ENCODE measurements at regions not wholly inside any gene's neighbourhood (a gene's known extent, or its start where the extent isn't known, plus 50 kb on each side); places are given as distances from the start of the nearest gene placed in this dataset.

- no peak for TF ChIP-seq CTCF (IDR thresholded peaks at IDR 0.05; ENCODE audit: low read depth, low read length)
- no peak for DNase-seq (ENCODE audit: extremely low read depth, low read depth)
These were observed 267.1 kb upstream of the BTBD3 start for GRCh38 chr20:11650566-11650965.

GRCh38 chr20:11651138-11651537 is 266.6 kb upstream of the BTBD3 start:
- no peak for TF ChIP-seq CTCF (IDR thresholded peaks at IDR 0.05; ENCODE audit: low read depth, low read length)
- DNase-seq (ENCODE audit: extremely low read depth, low read depth): no peak

DNA sequence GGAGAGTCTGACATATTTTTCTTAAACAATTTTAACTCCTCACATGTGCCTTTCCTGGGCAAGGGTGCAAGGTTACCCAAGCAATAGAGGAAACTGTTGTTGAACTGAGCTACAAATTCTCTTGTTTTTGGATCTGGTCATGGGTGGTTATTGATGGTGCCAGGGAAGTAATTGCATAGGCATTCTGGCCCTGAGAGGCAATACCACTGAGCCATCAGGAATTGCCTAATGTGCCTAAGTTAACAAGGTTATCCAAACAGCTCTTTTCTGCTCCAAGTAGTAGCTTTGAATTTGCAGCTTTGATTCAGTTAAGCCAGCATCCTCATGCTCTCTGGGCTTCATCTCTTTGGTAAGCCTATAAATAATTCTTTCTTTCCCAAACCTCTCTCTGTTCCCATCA is 266.0 kb upstream of the BTBD3 start:
- TF ChIP-seq CTCF (IDR thresholded peaks at IDR 0.05; ENCODE audit: low read depth, low read length): no peak
- DNase-seq (ENCODE audit: extremely low read depth, low read depth): no peak

DNA sequence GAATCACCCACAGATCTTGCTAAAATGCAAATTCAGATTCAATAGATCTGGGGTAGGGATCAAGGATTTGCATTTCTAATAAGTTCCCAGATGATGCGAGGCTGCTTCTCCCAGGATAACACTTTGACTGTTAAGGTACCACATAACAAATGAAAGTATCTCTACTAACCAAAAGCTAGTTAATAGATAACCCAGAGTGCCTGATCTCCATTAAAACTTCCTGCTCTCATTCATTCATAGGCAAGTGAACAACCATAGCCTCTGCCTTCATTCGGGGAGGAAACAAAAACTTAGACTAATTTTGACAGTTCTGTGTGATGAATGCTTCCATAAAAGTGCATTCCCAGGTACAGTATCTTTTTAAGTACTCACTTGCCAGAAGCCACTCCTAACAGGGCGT is 265.6 kb upstream of the BTBD3 start:
- DNase-seq (ENCODE audit: extremely low read depth, low read depth): no peak
- TF ChIP-seq CTCF (IDR thresholded peaks at IDR 0.05; ENCODE audit: low read depth, low read length): no peak

DNA sequence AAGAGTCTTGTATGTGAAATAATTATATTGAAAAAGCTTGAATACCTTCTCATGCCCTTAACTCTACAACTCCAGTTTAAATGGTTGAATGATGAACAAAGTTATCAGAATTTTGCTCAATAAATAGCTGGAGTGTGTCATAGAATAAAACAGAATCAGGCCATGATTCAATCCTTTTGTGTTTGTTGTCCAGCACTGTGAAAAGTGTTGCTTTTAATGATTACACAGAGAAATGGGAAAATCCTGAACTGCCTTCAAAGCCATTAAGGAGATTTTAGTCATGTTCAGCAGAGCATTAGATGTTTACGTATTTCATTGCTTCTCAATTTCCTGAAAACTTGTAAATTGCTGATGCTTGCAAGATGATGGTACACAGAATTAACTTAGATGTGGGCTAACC is 262.9 kb upstream of the BTBD3 start:
- no peak for DNase-seq (ENCODE audit: extremely low read depth, low read depth)
- TF ChIP-seq CTCF (IDR thresholded peaks at IDR 0.05; ENCODE audit: low read depth, low read length): no peak

- DNase-seq (ENCODE audit: extremely low read depth, low read depth): no peak
- no peak for TF ChIP-seq CTCF (IDR thresholded peaks at IDR 0.05; ENCODE audit: low read depth, low read length)
These were observed 257.0 kb upstream of the BTBD3 start for GRCh38 chr20:11660673-11661072.

DNA sequence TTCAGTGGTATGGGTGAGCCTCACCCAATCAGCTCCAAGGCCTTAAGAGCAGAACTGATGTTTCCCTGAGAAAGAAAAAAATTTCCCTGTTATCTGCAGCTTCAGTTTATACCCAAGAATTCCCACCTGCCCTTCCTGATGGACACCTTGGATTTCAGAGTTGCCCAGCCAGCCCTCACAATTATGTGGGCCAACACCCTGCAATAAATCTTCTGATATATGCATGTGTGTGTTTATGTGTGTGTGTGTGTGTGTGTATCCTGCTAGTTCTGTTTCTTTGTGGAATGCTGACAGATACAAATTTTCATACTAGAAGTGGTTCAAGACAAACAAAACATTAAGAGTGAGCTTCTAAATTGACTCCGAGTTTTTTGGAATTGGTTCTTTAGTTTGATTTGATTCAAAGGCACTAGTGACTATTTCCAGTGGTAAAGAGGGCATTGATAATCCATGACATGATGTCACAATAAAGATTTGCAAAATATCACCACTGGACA is 246.6 kb upstream of the BTBD3 start:
- no peak for TF ChIP-seq CTCF (IDR thresholded peaks at IDR 0.05; ENCODE audit: low read depth, low read length)
- DNase-seq (ENCODE audit: extremely low read depth, low read depth): no peak
